ENCODE measurements at regions not wholly inside any gene's neighbourhood (a gene's known extent, or its start where the extent isn't known, plus 50 kb on each side); places are given as distances from the start of the nearest gene placed in this dataset.

- no peak overlapping the region for H3K4me3 ChIP-seq (ENCODE audit: low read depth, low read length)
- no peaks in the 10 kb centered on the region for H3K9me3 ChIP-seq
- no peak for TF ChIP-seq CTCF (IDR thresholded peaks at IDR 0.05; ENCODE audit: low read depth, low read length)
- DNase-seq = no peak
- no peaks in the 10 kb centered on the region for H3K4me1 ChIP-seq
- H3K36me3 ChIP-seq = no peaks in the 10 kb centered on the region
- H3K27me3 ChIP-seq = peaks cover 9% of the 10 kb centered on the region; the same call in 1 of the 2 replicates
Observed at GRCh38 chr7:31258391-31258790, 82.1 kb downstream of the NEUROD6 start.

DNA sequence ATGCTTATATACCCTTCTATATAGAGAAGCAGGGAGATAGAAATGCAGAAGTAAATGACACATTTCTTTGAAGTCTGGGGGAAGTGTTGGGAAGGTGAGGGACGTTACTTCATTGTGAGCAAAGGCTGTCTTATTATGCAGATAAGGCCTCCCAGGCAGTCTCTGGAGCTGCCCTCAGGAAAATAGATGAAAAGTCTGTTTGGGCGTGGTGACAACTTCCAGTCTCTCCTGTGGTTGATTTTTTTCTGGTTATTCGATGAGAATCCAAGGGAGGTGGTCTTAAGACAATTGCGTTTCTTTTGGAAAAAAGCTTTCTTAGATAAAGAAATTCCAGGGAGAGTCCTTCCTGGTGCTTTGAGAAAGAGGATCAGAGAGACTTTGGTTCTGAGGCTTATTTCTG lies 84.0 kb downstream of the NEUROD6 start:
- Histone ChIP-seq H3K9me3 (no peaks in the 10 kb centered on the region), H3K27me3 (0 out of 2 replicates have a peak, but pooled peaks cover 11% of the 10 kb centered on the region), H3K36me3 (no peaks in the 10 kb centered on the region), H3K4me3 (ENCODE audit: low read depth, low read length) (no peak overlapping the region), H3K4me1 (no peaks in the 10 kb centered on the region)
- TF ChIP-seq CTCF (IDR thresholded peaks at IDR 0.05; ENCODE audit: low read depth, low read length) = no peak
- no peak for DNase-seq

DNA sequence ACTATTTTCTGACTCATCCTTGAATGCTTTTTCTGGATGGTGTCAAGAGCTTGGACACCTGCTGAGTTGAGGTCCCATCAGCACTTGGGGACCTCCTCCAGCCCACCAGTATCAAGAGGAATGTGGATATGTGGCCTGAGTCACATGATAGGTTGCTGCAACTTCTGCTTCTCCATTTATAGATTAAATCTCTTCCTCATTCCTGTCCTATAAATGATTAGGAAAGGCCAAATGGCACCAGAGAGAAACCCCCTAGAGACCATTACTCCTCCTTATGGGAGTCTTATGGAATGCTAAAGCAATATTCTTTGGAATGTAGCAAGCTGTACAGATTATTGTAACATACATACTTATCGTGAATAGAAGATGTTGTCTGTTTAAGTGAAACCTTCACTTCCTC lies 85.6 kb downstream of the NEUROD6 start:
- Histone ChIP-seq H3K27me3 (peaks cover 17% of the 10 kb centered on the region; the same call in 1 of the 2 replicates), H3K4me3 (ENCODE audit: low read depth, low read length) (no peak overlapping the region), H3K9me3 (no peaks in the 10 kb centered on the region), H3K4me1 (no peaks in the 10 kb centered on the region), H3K36me3 (no peaks in the 10 kb centered on the region)
- no peak for TF ChIP-seq CTCF (IDR thresholded peaks at IDR 0.05; ENCODE audit: low read depth, low read length)
- no peak for DNase-seq

DNA sequence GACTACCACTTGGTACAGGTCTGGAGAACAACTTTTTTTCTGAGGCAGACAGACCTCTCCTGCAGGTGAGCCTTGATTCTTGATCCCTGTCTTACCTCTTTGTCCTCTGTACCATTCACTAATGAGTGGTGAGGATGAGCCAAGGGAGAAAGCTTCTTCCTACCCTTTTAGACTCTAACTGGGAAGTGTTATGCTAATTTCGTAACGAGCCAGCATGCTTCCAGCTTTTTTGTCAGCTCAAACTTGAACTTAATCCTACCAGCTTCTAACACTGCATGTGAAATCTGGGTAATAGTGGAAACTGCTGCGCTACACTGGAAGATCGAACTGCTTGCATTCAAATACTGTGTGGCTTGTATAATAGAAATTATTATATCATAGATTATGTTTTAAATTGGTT lies 87.0 kb downstream of the NEUROD6 start:
- Histone ChIP-seq H3K9me3 (no peaks in the 10 kb centered on the region), H3K36me3 (no peaks in the 10 kb centered on the region), H3K27me3 (peaks cover 21% of the 10 kb centered on the region; the same call in 1 of the 2 replicates), H3K4me3 (ENCODE audit: low read depth, low read length) (no peak overlapping the region), H3K4me1 (no peaks in the 10 kb centered on the region)
- DNase-seq = no peak
- TF ChIP-seq CTCF (IDR thresholded peaks at IDR 0.05; ENCODE audit: low read depth, low read length) = no peak

DNA sequence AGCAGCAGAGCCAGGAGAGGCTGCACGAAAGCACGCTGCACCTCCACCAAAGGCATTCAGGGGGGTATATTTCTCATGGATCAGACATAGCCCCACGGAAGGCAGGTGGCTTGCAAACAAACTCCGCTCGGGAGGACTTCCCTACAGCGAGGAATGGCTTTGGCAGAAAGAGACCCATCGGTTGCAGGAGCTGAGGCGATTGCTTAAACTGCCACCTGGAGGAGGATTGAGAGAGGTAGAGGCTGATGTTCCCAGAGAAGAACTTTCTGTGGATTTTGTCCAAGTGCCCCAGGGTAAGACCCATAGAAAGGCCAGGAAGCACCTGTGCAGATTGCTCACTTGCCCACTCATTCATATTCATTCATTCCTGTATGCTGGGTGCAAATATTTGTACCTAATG lies 89.1 kb downstream of the NEUROD6 start:
- Histone ChIP-seq H3K4me1 (no peaks in the 10 kb centered on the region), H3K27me3 (peaks cover 21% of the 10 kb centered on the region; the same call in 1 of the 2 replicates), H3K4me3 (ENCODE audit: low read depth, low read length) (no peak overlapping the region), H3K9me3 (no peaks in the 10 kb centered on the region), H3K36me3 (no peaks in the 10 kb centered on the region)
- no peak for TF ChIP-seq CTCF (IDR thresholded peaks at IDR 0.05; ENCODE audit: low read depth, low read length)
- no peak for DNase-seq

DNA sequence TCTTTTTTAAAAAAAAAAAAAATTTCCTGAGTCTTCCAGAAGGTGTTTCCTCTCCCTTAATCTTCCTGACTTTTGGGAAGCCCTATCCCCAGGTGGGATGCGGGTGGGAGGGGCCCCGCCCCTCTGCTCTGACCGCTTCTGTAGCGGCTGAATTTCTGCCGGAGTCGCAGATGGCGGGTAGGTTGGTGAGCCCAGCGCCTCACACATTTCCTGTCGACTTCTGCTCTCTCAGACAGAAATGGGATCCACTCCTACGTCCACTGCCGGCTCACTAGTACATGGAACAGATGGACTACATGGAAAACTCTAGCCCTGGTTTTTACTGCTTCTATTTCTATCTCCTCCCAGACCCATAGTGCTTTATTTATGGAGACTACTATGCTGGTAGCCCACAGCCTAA lies 90.9 kb downstream of the NEUROD6 start:
- H3K4me3 ChIP-seq (ENCODE audit: low read depth, low read length) = no peak overlapping the region
- no peaks in the 10 kb centered on the region for H3K4me1 ChIP-seq
- TF ChIP-seq CTCF (IDR thresholded peaks at IDR 0.05; ENCODE audit: low read depth, low read length) = no peak
- H3K9me3 ChIP-seq = no peaks in the 10 kb centered on the region
- DNase-seq = no peak
- peaks cover 21% of the 10 kb centered on the region; the same call in 1 of the 2 replicates for H3K27me3 ChIP-seq
- no peaks in the 10 kb centered on the region for H3K36me3 ChIP-seq

All from BE2C (cell line).